RCC 7860 (cell line): ENCODE measurements at regions not wholly inside any gene's neighbourhood (a gene's known extent, or its start where the extent isn't known, plus 50 kb on each side); places are given as distances from the start of the nearest gene placed in this dataset.
"Not testable (repeated sequence)": the region's sequence is repeated elsewhere in the genome, so short reads cannot be mapped to it uniquely, and the experiment has no call there.

Experiments used
- DNase-seq: peaks from one replicate; pipeline ENCODE4 v3.0.0-alpha.2; 2015; ENCODE audit warnings: low spot score
- FAIRE-seq: peaks from 2 replicates; lab custom pipeline; 2012; peaks lifted over from hg19 to GRCh38; lab: Jason Lieb, UNC

DNA sequence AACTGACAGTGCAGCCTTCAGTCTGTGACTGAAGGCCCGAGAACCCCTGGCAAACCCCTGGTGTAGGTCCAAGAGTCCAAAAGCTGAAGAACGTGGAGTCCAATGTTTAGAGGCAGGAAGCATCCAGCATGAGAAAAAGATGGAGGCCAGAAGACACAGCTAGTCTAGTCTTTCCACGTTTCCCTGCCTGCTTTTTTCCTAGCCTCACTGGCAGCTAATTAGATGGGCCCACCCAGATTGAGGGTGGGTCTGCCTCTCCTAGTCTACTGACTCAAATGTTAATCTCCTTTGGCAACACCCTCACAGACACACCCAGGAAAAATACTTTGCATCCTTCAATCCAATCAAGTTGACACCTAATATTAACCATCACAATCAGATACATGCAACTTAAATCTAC is 87.8 kb downstream of the TENT5D start:
- FAIRE-seq, DNase-seq: not testable (repeated sequence)

DNA sequence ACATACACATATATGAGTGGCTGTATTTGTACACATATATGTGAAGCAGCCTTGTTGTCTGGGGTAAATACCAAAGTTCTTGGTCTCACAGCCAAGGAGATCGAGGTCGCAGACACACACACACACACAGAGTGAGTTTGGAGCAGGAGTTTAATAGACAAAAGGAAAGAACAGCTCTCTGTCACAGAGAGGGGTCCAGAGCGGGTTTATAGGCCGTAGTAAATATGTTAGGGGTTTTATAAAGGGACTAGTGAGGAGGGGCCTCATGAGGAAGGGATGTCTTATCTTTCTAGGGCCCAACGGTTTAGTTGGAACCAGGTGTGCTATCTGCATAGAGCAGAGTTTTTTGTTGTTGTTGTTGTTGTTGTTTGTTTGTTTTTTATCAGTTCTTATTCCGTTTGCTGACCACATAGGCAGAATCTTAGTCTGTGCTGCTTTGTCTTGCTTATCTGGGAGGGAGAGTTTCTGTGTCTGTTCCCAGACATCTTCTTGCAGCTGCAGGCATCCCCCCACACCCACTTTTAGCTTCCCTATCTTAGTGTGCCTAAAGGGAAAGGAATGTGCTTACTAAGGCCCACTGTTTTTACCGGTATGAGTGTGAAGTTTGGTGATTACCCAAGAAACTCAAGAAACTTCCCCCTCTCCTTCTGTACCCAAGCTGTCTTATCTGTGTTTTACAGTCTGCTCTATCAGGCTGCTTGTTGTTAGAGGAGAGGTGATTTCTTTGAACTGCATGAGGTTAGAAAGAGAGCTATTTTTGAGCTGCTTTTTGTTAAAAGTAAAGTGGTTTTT is 91.9 kb downstream of the TENT5D start:
- DNase-seq (no peak), FAIRE-seq (no peak)

DNA sequence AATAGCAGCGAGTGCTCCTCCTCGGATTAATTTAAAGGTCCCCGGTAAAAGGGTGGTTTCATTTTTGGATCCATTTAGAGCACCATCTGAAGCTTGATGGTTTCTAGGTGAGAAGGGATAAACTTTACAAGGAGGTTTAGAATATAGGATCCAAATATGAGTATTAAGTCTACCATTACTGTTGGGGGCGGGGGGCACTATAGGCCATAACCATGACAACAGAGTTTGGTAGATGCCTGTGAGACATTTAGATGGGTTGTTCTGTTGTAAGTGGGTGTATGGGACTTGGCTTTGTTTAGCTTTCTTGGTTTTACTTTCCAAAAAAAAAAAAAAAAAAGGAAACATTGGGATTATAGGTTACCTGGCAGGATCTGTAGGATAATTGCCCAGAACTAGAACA is 92.7 kb downstream of the TENT5D start:
- no peak for FAIRE-seq

DNA sequence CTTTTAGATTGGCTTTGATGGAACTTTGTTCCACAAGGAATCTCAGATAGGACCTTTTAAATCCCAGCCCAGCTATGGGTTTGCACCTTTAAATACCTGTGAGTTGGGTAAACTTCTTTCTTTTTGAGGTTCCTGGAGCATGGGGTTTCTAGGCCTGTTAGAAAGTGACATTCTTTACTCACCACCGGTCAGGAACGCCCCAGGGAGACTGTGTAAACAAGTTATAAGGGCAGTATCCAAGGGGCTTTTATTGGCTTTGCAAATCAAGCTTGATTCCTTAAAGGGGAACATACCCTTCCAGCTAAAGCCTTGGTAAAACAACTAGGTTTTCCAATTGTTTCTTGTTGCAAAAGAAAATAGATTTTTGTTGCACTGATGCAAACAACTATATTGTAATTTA is 93.4 kb downstream of the TENT5D start:
- DNase-seq (no peak), FAIRE-seq (no peak)

More for the DNA sequence above, 92.7 kb downstream of the TENT5D start:
- no peak for DNase-seq

DNA sequence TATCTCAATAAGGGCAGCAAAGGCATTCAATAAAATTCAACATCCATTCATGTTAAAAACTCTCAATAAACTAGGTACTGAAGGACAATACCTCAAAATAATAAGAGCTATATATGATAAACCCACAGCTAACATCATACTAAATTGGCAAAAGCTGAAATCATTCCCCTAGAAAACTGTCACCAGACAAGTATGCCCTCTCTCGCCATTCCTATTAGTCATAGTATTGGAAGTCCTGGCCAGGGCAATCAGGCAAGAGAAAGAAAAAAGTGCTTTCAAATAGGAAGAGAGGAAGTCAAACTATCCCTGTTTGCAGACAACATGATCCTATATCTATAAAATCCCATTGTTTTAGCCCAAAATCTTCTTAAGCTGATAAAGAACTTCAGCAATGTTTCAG is 116.8 kb downstream of the TENT5D start:
- DNase-seq, result peak; percentile 12
- no peak for FAIRE-seq

DNA sequence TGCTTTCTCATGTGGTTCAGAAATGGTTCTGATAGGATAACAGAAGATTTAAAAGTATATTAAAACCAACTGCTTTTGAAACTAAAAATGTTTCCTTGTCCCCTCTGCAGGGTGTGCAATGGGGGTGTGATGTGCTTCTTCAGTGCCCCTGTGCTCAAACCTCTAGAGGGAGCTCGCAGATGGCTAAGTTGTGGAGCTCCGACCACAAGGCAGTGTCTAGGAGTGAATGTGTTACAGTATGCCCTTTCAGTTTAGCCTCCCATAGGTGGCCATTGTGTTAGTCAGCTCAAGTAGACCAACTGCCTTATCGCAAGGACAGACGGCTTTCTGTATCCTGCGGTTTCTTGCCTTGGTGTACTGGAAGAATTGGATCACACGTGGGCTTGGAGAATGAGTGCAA is 130.5 kb downstream of the TENT5D start:
- DNase-seq (peak; percentile 5), FAIRE-seq (no peak)

DNA sequence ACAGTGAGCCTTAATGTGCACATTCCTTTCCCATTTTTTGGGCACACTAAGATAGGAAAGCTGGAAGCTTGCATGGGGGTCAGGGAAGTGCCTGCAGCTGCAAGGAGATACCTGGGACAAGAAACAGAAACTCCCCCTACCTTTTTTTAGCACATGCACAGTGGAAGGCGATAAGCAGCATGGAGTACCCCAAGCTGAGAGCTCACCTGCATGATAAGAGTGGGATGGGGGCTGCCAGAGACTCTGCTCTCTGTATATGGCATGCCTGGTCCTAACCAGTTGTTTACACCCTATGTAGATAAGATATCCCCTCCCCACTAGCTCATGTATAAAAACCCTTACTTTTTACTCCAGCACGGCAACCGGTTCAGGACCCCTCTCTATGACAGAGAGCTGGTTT is 135.9 kb downstream of the TENT5D start:
- no peak for DNase-seq
- no peak for FAIRE-seq

DNA sequence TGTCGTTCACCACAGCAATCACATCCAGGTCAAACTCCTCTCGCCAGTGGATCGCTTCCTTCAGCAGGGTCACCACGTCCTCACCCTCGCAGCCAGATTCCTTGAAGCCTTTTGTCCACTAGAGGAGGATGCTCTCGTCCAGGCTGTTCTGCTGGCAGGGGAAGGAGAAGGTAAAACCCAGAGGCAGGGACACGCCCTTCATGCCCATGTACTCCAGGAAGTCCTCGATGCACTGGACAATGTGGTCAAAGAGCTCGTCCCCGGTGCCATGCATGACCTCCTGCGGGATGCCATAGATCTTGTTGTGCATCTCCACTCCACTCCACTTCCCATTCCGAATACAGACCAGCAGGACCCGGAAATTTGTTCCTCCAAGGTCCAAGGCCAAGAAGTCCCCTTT is 152.4 kb downstream of the TENT5D start:
- FAIRE-seq (no peak), DNase-seq (no peak)

DNA sequence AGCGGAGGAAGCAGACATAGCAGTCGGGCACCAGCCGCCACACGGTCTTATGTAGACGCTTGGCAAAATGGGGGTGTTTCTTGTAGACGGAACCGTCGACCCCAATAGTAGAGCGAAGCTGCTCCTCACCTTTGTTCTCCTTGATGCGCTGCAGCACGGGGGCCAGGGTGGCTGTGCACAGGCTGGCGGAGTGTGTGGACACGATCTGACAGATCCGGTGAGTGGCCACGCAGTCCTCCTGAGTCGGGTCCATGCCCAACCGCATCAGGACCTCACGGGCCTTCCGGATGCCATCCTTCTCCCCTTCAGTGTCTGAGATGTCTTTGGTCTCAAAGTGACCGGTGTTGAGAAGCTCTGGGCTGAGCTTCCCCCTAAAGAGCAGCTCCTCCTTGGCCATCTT is 153.0 kb downstream of the TENT5D start:
- DNase-seq (no peak), FAIRE-seq (no peak)

DNA sequence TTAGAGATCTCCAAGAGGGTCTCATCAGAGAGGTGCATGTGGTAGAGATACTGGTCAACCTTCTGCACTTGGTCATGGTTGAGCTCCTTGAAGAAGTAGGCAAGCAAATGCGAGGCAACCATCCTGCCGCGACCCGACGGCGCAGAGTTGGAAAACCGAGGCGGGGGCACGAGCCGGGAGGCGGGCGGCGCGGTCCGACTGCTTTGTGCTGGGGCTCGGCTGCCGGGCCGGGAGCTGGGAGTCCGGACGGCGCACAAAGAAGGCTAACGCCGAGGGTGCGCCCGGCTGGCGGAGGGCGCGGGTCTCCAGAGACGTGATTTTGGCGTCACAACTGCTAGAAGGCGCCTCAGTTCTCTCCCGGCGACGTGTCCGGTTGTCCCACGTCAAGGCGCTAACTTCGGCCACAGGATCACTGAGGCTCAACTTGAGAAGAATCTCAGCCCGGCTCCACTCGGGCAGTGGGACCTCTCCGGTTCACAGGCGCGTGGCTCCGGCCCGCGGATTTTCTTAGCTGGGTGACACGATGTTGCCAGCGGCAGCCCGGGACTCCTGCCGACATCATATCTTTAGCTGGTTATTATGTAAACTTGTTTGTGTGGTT is 154.3 kb downstream of the TENT5D start:
- DNase-seq, FAIRE-seq: not testable (repeated sequence)

DNA sequence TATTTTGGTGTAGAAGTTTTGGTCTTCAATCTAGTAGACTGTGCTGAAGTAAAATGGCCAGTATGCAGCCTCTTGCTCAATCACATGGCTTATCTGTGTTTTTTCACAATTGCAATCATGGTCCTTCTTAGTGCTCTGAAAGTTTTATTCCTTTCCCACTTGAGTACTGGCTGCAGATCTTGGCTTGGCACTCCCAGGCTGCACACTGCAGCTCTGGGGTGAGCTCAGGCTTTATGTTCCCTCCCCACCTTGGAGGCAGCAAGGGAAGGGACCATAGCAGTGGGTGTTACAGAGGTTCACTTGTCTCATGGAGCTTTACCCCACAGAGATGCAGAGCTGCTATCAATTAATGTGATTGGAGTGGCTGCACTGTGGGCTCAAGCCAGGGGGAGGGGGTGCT is 156.0 kb downstream of the TENT5D start:
- no peak for FAIRE-seq
- DNase-seq, result no peak

DNA sequence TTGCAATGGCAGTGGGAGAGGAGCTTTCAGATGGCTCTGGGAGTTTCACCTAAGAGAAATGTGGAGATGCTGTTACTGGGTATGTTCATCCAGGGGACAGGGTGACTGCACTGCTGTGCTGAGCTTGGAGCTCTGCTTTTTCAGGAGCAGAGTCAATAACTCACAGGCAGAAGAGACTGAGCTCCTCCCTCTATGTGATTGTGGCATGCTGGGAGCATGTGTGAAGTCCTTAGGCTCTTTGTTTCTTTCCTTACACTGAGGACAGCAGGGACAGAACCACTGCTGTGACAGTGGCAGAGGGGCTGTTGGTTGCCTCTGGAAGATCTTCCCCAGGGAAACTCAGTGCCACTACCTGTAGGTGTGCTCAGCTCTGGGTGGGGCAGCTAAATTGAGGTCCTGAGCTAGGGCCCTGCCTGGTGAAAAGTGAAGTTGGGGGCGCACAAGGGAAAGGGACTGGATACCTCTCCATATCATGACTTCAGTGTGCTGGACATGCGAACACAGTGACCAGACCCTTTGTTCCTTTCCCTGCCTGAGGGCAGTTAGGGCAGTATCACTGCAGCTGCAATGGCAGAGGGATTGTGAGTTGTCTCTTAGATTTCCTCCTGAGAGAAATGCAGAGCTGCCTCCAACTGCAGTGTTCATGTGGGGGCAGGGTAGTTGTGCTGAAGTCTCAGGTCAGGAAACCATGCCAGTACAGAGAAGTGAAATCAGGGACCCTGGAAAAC is 156.7 kb downstream of the TENT5D start:
- FAIRE-seq (no peak), DNase-seq (no peak)

DNA sequence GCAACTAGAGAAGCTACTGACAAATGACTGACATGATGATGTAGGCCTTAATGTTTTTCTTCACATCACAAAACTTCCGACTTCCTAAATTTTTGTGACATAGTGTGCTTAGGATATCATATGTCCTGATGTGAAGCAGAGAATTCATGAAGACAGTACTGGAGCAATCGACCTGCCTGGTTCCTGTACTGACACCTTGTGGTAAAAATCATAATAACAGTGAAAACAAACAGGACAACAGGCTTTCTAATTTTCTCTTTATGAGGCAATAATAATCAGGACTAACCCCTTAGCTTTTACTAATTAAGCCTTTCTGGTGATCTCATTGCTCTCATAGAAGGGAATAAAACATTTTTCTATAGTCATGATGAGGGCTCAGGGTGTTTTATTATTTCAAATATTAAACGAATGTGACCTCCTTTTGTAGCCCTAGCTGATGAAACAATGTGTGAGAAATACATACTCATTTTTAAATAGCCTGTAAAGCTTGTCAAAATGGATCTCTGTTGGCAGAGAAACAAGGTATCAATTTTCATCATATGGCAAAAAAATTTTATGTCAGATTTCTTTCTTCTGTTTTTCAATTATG is 158.4 kb downstream of the TENT5D start:
- no peak for DNase-seq
- no peak for FAIRE-seq

DNA sequence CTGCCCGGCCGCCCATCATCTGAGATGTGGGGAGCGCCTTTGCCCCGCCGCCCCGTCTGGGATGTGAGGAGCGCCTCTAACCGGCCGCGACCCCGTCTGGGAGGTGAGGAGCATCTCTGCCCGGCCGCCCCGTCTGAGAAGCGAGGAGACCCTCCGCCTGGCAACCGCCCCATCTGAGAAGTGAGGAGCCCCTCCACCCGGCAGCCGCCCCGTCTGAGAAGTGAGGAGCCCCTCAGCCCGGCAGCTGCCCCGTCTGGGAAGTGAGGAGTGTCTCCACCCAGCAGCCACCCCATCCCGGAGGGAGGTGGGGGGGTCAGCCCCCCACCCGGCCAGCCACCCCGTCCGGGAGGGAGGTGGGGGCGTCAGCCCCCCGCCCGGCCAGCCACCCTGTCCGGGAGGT is 170.7 kb downstream of the TENT5D start:
- not testable (repeated sequence) for DNase-seq, FAIRE-seq

DNA sequence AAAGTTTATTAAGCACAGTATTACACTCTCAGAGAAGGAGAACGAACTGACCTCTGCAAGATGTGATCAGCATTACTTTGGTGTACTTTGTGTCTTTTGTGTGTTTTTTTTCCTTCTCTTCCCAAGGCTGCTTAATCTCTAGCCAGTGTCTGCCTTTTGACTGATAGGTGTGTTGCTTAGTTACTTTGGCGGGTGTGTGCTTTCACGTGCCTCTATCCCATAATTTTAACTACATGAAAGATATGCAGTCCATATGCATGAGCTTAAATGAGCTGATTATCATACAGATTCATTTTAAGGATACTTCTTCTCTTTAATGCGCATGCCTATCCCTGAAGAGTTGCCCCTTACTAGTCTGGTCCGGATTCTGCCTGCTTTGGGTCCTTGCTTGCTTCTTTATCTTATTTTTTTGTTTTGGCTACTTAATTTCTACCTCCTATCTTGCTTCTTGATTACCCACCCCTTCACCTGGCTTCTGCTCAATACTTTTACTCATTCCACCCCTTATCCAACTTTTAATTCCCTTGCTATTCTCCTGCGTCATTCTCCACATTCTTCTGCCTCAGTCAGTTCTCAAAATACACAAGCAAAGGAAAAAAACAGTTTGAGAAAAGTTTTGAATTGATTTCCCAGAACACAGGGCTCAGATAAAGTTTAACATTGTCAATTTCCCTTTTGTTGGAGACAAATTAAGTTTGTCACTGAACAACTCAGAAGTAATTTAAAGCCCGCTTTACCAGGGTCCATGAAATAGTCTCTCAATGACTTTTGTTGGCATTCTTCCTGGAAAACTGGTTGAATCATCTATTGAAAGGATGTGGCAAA is 182.0 kb downstream of the TENT5D start:
- DNase-seq (no peak), FAIRE-seq (no peak)
